Endometrial microvascular endothelial cells (primary cell): ENCODE measurements at regions not wholly inside any gene's neighbourhood (a gene's known extent, or its start where the extent isn't known, plus 50 kb on each side); places are given as distances from the start of the nearest gene placed in this dataset.
"Not testable (repeated sequence)": the region's sequence is repeated elsewhere in the genome, so short reads cannot be mapped to it uniquely, and the experiment has no call there.

Experiments
- in situ Hi-C: cut with HindIII; loops from 2 replicates; pipeline ENCODE4 v1.10.0; 2017; ENCODE audit warnings: low sequenced_read_pairs, low pct_unique_long_range_greater_than_20kb; ENCODE audit errors: inconsistent ontology term

DNA sequence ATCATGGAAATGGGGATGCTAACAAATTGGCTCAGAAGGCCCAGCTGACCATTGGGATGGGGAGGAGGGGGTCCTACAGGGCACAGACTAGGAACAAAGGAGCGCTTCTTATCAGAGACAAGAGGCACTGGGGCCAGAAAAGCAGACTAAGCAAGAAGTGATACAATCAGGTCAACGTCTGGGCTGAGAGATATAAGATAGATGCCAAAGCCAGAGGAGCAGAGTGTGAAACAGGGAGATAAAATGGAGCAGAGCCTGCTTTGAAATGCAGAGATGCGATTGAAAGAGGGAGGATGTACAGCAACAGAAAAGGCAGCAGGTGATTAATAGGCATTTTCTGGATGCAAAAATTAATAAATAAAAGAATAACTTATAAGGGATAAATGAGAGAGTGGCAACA, 127.5 kb upstream of the SAMSN1 start:
- in situ Hi-C loops, result no loop called here

DNA sequence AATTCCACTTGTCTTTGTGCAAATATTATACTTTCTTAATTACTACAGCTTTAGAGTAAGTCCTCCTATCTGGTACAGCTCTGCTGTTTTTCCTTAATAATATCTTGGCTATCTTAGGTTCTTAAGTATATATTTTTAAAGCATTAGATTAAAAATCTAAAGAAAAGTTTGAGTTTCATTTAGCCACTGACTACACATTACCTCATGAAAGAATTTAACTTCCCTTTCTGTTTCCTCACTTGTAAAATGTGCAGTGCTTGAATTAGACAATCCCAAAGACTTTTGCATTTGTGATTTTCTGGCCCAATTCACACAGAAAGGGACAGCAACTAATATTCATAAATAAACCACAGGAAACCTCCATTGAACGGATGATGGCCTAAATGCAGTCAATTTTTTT, 126.4 kb upstream of the SAMSN1 start:
- in situ Hi-C loops, result no loop called here

DNA sequence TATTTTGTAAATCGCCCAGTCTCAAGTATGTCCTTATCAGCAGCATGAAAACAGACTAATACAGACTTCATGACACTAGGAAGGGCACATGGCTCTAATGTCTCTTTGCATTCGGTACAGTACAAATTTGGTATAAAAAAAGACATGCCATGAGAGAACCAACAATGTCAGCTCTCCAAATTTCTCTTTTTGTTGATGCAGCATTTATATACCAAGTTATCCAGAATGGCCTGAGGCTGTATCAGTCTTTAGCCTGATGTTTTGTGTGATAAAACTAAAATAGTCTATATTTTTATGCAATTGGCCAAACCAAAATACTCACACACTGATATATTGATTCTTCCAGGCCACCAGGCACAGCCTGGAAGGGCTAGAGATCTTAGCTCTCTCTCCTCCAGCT, 124.3 kb upstream of the SAMSN1 start:
- in situ Hi-C loops, result no loop called here

DNA sequence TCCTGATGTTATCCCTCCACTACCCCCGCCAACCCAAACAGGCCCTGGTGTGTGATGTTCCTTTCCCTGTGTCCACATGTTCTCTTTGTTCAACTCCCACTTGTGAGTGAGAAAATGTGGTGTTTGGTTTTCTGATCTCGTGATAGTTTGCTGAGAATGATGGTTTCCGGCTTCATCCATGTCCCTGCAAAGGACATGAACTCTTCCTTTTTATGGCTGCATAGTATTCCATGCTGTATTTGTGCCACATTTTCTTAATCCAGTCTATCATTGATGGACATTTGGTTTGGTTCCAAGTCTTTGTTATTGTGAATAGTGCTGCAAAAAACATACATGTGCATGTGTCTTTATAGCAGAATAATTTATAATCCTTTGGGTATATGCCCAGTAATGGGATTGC, 123.0 kb upstream of the SAMSN1 start:
- in situ Hi-C loops, result not testable (repeated sequence)

DNA sequence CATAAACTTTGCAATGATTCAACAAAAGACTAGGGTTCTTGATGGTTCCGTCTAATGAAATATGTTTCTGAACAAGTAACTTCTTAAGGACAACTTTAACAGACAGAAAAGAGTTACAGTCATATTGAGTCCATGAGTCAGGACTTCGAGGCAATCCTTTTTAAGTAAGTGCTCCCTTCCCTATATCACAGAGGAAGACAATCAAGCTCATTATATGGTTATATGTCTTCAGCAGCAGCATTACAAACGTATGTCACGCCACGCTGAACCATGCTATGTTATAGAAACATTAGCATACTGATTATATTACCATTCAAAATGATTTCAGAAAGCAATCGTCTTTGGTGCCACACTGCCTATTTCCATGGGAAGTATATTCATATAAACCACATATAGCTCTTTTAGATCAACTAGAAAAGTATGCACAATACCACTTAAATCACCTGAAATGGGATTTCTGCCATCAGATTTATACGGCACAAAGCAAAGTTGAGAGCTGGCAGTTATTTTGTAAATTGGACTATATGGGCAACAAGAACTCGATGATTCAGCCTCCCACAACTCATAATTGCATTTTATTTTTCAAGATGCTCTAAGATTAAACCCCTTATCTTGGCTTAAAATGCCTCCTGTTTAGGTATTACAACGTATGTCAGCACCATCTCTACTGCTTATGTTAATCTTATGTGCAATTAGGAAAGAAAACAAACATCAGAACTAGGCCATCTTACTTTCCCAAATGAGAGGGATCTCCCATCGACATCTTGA, 111.3 kb upstream of the SAMSN1 start:
- in situ Hi-C loops, result no loop called here

DNA sequence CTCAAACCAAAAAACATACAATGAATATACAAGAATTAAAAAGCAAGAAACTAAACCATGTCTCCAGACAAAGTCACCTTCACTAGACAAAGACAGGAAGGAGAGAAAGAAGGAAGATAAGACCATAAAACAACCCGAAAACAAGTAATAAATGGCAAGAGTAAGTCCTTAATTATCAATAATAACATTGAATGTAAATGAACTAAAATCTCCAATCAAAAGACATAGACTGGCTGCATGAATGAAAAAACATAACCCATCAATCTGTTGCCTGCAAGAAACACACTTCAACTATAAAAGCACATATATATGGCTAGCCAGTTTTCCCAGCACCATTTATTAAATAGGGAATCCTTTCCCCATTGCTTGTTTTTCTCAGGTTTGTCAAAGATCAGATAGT, 100.8 kb upstream of the SAMSN1 start:
- in situ Hi-C loops, result no loop called here

DNA sequence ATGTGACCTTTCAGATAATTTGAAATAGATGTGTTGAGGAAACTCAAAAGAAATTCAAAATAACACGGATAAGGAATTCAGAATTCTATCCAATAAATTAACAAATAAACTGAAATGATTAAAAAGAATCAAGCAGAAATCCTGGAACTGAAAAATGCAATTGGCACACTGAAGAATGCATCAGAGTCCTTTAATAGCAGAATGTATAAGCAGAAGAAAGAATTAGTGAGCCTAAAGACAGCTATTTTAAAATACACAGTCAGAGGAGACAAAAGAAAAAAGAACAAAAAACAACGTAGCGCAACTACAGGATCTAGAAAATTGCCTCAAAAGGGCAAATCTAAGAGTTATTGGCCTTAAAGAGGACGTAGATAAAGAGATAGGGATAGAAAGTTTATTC, 99.6 kb upstream of the SAMSN1 start:
- in situ Hi-C loops, result no loop called here

DNA sequence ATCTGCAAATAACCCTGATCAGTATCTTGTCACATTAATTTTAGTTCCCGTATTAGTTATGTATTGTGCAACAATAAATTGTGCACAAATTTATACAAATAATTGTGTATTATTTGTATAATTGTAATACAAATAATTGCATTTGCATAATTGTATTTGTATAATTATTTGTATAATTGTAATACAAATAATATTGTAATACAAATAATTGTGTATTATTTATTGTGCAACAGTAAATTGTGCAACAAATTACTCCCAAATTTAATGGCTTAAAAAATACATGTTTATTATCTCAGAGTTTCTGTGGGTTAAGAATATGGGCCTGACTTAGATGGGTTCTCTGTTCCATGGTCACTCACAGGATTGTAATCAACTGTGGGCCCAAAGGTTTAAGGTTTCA, 86.2 kb upstream of the SAMSN1 start:
- in situ Hi-C loops, result no loop called here

DNA sequence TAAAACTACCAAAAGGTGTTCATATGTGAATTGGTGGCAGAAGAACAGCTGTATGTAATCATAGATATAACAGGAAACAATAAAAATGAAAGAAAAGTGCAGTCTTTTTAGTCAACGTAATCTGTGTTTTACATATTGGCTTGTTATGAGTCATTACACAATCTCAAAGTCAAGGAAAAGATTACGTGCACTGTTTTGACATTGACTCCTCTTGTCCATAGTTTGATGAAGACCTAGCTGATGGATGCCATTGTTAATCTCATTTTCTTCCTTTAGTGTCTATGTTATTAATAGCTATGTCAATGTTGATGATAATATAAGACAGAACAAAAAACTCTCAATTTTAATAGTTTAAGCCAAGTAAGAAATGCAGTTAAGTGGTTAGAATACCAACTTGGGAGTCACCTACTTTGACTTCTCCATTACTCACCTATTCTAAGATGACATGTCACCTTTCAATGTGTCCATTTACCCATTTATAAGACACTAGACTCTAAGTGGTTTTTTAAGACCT, 84.5 kb upstream of the SAMSN1 start:
- in situ Hi-C loops, result no loop called here

DNA sequence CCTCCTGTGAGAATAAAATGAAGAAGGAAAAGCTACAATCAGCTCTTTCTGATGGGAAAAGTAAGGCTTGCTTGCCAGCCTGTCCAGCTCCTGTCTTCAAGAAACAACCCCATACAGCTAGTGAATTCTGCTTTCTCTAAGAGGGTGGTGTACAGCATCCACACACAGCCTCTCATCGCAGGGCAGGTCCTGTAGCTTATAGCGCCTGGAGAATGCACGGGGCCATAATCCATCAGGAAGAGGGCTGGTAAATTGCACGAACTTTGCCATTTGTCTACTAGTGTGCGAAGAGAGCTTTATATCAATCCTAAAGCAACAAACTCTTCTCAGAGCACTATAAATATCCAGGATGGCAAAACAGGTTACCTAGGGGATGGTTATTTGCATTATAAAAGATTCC, 83.3 kb upstream of the SAMSN1 start:
- in situ Hi-C loops, result no loop called here

DNA sequence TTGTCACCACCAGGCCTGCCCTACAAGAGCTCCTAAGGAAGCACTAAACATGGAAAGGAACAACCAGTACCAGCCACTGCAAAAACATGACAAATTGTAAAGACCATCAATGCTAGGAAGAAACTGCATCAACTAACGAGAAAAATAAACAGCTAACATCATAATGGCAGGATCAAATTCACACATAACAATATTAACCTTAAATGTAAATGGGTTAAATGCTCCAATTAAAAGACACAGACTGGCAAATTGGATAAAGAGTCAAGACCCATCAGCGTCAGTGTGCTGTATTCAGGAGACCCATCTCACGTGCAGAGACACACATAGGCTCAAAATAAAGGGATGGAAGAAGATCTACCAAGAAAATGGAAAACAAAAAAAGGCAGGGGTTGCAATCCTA, 77.0 kb upstream of the SAMSN1 start:
- in situ Hi-C loops, result not testable (repeated sequence)

DNA sequence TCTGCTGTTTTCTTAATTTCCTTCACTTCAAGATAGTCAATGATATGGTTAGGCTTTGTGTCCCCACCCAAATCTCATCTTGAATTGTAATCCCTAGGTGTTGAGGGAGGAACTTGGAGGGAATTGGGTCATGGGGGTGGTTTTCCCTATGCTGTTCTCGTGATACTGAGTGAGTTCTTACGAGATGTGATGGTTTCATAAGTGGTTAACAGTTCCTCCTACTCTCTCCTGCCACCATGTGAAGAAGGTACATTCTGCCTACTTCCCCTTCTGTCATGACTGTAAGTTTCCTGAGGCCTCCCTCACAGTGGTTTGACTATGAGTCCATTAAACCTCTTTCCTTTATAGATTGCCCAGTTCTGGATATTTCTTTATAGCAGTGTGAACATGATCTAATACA, 74.0 kb upstream of the SAMSN1 start:
- in situ Hi-C loops, result no loop called here

DNA sequence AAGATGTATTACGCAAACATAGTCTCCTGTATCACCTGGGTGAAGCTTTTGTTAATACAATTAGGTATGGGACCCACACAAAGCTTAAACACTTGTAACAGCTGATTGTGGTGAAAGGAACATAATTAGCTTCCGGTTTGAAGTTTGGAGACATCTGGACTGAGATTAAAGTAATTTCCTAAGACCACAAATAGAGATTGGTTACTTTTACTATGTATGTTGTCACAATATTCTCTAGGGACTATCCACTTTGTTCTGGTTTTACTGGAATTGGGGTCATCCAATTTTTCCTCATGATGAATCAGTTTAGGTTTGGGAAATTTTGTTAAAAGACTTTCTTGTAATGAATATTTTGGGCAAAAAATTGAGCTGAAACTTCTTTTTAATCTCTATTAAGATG, 71.8 kb upstream of the SAMSN1 start:
- in situ Hi-C loops, result no loop called here

DNA sequence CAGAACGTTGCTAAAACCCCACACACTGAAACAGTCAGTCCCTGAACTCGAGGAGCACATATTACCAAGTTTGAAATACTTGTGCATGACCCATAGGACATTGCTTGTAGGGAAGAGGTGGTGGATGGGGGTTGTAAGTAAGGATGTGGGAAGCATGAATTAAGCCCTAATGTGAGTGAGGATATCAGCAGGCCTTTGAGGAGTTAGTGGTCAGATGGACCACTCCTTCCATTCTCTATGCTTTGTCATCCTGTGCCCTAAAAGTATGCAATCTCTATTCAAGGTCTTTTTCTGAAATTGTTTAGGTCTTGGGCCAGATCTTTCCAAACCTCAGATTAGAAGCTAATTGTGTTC, 70.9 kb upstream of the SAMSN1 start:
- in situ Hi-C loops, result no loop called here

DNA sequence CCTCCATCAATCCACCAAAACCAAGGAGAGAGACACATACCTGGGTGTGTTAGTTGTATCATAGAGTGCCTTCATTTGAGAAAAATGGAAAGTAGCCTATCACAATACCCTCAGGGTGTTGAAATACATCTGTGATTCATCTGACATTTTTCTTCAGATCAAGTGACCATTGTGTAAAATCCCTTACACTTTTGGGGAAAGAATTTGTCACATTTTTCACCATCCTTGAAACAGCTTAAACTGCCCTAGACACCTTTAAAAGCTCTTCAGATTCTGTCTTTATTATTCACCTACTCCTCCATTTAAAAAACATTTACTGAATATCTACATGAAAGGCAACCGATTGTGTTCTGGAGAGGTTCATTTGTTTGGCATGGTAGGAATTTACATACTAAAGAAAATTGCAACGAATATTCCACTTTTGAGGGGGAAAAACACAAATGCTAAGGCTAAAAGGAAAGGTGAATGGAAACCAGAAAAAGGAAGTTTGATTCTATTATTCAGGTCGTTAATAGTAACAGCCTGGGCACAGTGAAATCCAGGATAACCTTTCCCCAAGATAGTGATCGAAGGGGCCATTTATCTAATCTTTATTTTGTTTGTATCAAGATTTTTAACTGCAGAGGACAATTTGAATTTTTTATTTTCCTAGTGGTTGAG, 70.4 kb upstream of the SAMSN1 start:
- in situ Hi-C loops, result no loop called here

DNA sequence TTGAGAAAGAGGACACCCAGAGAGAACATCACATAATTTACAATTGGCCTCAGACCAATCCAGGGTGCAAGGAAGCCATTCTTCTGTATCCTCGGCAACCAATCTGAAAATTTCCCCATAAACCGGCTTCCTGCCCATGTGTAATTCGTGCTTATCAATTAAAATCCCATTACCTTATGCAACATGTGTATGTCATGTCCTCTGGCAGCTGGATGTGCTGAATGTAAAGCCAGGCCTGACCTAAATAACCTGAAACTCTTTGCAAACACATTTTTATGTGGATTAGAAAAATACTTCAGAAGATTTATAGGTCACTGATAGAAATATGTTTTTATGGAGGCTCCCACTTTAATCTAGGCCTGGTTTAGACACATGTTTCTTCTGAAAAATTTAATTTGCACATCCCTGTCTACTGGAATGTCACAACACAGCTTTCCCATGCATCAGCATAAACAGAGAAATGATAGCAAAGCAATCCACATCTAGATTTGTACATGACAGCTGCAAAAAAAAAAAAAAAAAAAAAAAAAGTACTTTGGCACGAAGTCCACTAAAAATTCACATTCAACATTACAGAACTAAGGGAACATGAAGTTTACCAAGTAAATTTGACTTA, 69.4 kb upstream of the SAMSN1 start:
- in situ Hi-C loops, result no loop called here

DNA sequence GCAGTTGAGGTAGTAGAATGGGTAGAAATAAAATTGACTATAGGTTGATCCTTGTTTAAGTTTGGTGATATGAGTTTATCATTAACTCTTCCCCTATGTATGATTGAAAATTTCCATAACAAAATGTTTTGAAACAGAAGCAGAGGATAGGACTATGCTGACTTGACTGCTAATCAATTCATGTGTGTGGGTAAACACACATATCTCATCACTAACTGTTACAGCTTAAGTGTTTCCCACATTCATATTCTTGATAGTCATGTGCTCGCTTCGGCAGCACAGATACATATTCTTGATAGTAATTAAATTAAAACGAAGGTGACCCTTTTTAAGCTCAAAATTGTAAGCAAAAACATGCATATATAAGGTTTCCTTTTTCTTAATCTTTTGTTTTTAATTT, 68.2 kb upstream of the SAMSN1 start:
- in situ Hi-C loops, result no loop called here

DNA sequence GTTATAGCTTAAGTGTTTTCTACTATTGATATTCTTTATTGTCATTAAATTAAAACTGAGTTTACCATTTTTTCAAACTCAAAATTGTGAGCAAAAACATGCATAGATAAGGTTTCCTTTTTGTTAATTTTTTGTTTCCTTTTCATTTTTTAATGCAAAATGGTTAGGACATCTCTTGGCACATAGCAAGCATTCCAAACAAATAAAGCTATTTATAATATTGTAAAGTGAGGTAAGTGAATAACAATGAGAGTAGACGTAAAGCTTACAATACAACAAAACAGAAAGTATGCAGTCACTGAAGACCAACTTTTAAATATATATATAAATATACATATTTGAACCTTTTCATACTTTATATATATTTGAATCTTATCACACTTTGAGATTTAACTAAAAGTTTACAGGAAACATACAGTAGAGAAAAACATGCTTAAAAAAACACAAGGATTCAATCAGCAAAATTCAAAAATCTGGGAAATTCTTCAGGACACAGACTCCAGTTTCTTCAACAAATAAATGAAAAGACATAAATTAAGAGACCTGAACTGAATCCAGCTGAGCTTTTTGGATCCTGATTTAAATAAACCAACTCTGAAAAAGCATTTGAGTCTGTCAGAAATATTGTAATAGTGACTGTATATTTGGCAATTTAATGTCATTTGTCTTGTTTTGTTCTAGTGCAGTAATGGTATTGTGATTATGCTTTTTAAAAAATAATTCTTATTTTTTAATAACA, 67.5 kb upstream of the SAMSN1 start:
- in situ Hi-C loops, result no loop called here

DNA sequence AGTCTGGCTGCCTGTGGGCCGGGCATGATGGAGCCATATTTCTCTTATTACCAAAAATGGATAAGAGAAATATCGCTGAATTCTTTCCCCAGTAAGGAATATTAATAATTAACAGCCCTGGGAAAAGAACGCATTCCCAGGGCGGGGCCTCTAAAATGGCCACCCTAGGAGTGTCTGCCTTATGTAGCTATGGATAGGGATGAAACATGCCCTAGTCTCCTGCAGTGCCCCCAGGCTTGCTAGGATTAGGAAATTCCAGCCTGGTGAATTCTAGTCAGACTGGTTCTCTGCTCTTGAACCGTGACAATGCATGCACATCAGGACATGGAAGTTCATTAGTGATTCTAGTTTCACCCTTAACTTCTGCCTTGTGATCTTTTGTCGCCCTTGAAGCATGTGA, 64.0 kb upstream of the SAMSN1 start:
- in situ Hi-C loops, result not testable (repeated sequence)

DNA sequence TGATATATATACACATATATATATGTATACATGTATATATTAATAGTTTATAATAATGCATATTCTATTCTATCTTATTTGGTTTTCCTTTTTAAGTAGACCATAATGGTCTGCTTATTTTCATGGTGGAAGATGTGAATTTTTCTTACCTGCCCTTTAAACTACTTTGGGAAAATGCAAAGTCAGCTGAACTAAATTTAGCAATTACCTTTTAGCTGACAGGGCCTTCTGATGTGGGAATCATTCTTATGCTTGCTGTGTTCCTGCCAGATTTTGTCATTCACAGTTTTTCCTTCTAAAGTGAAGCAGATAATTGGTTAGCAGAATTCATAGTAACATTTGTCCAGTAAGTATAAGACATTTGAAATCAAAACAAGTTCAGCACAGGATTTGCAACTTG, 63.2 kb upstream of the SAMSN1 start:
- in situ Hi-C loops, result no loop called here
